Heart left ventricle (tissue), 16 donors: ENCODE measurements at regions not wholly inside any gene's neighbourhood (a gene's known extent, or its start where the extent isn't known, plus 50 kb on each side); places are given as distances from the start of the nearest gene placed in this dataset.

Experiments
- ATAC-seq, 4 donors: fragments of 200-7000 bp; cut with Tn5 transposase; one replicate each; pipeline ENCODE4 v1.9.1; 2020 to 2022; ENCODE audit warnings: moderate library complexity in 4 of 4, mild to moderate bottlenecking in 3 of 4, moderate number of reproducible peaks in 1 of 4
- DNase-seq, 5 donors: peaks; one replicate each; pipeline ENCODE4 v3.0.0-alpha.2; 2020
- H3K27ac ChIP-seq, 12 donors: fragments of 200-600 bp; sonication (generic) in 4 of 12; one replicate each; pipeline versions ENCODE4 v1.5.0 to v1.8.0; 2016 to 2022; ENCODE audit warnings: mild to moderate bottlenecking in 2 of 12
- H3K27me3 ChIP-seq, 9 donors: fragments of 200-600 bp; sonication (generic) in 2 of 9; one replicate each; pipeline versions ENCODE4 v1.5.1 to v1.8.0; 2016 to 2022; ENCODE audit warnings: mild to moderate bottlenecking in 3 of 9
- H3K36me3 ChIP-seq, 9 donors: fragments of 200-600 bp; sonication (generic) in 2 of 9; one replicate each; pipeline versions ENCODE4 v1.5.0 to v1.8.0; 2018 to 2022; ENCODE audit warnings: mild to moderate bottlenecking in 2 of 9
- H3K4me1 ChIP-seq, 12 donors: fragments of 200-600 bp; sonication (generic) in 4 of 12; one replicate each; pipeline versions ENCODE4 v1.5.0 to v1.8.0; 2016 to 2022; ENCODE audit warnings: mild to moderate bottlenecking in 3 of 12
- H3K4me3 ChIP-seq, 12 donors: fragments of 200-600 bp; sonication (generic) in 4 of 12; one replicate each; pipeline versions ENCODE4 v1.5.0 to v1.8.0; 2017 to 2022; ENCODE audit warnings: mild to moderate bottlenecking in 9 of 12, moderate library complexity in 4 of 12
- H3K9me3 ChIP-seq, 12 donors: fragments of 200-600 bp; sonication (generic) in 4 of 12; one replicate each; pipeline versions ENCODE4 v1.5.0 to v1.8.0; 2016 to 2022; ENCODE audit warnings: mild to moderate bottlenecking in 1 of 12
- POLR2A ChIP-seq, 2 donors: fragments of 450-650 bp; IDR thresholded peaks; one replicate each; pipeline ENCODE4 v1.6.1; 2017; ENCODE audit warnings: antibody characterized with exemption in 2 of 2, mild to moderate bottlenecking in 2 of 2, moderate library complexity in 2 of 2
- WGBS, 4 donors: extraction: QIAGEN DNeasy Blood & Tissue Kit in 2 of 4; methylation state at CpG; one replicate each; pipeline versions ENCODE4 v1.1.5 to v1.1.7; 2013 to 2018; 5-methylcytosine and 5-hydroxymethylcytosine counted together
- intact Hi-C, 10 donors: fragments of 100-400 bp; cut with DNase I; formaldehyde crosslinking; loops; one replicate each; pipeline versions ENCODE4 v1.11.1 to v1.14.2; 2022
- TF ChIP-seq, protein P1 (sequence below), 12 donors: fragments of 200-600 bp; sonication (generic) in 4 of 12; IDR thresholded peaks; one replicate each; pipeline versions ENCODE4 v1.5.0 to v1.8.0; 2018 to 2022; ENCODE audit warnings: antibody characterized with exemption in 12 of 12, mild to moderate bottlenecking in 5 of 12
- donor health status: ischemic (EF 13 %, LVEDD 7.1; RV severe dilation, severe dysfunction).
- donor health status: healthy with polysubstance abuse.
- donor health status: DM: no; HTN: yes; CAD: no.
- donor health status: DM: no; HTN: no; CAD: no.
- donor health status: ischemic (EF 25% LVEDD 6.9; RV normal size, moderate dysfunction).
- donor health status: ischemic (EF 25% LVEDD 5.7; RV mildly dilated, moderate dysfunction).
- donor health status: healthy.
- donor health status: DM: yes; HTN: yes; CAD: no.
- donor health status: ischemic (EF 35%, LVEDD 5.7; RV mildly dilated, moderate dysfunction).
- donor health status: nonischemic (EF 11% LVEDD 7.7; RV severe dilation, severe dysfunction).
- donor health status: DM: yes; HTN: yes; CAD: no.
- donor health status: PGD.
- donor health status: ischemic (EF 29% LVEDD 5.4; RV normal size, mild dysfunction).
- donor health status: nonischemic (EF 23%, LVEDD 6.1; RV moderate dilation, normal function).

DNA sequence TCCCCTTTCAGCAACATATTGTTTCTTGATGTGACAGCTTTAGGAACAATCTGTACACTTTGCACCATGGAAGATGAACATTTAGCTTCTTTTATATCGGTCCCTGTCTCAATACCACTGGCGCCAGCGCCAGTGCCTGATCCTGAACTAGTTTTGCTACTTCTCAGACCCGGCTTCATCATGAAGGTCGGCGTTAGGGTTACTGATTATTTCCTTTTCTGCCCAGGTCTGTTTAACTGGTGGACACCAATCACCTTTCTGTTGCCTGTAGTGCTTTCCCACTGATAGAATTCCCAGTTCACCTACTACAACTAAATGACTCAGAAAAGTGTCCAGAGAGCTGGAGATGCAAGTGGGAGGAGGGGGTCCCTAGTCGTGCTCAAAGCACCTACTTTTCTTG lies 99.5 kb downstream of the MYCN start:
- no peaks in the 10 kb centered on the region for H3K4me1 ChIP-seq
- intact Hi-C loops, result no loop called here
- no peak overlapping the region for H3K4me3 ChIP-seq
- ATAC-seq (no peak), DNase-seq (no peak)
- peaks cover 0 to 11% (median 0%) of the 10 kb centered on the region in 9 donors for H3K27me3 ChIP-seq
- H3K9me3 ChIP-seq, result no peaks in the 10 kb centered on the region
- no peaks in the 10 kb centered on the region for H3K36me3 ChIP-seq
- TF ChIP-seq, protein P1, sequence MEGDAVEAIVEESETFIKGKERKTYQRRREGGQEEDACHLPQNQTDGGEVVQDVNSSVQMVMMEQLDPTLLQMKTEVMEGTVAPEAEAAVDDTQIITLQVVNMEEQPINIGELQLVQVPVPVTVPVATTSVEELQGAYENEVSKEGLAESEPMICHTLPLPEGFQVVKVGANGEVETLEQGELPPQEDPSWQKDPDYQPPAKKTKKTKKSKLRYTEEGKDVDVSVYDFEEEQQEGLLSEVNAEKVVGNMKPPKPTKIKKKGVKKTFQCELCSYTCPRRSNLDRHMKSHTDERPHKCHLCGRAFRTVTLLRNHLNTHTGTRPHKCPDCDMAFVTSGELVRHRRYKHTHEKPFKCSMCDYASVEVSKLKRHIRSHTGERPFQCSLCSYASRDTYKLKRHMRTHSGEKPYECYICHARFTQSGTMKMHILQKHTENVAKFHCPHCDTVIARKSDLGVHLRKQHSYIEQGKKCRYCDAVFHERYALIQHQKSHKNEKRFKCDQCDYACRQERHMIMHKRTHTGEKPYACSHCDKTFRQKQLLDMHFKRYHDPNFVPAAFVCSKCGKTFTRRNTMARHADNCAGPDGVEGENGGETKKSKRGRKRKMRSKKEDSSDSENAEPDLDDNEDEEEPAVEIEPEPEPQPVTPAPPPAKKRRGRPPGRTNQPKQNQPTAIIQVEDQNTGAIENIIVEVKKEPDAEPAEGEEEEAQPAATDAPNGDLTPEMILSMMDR (IDR thresholded peaks at IDR 0.05), result no peak
- no peak for TF ChIP-seq POLR2A (IDR thresholded peaks at IDR 0.05)
- H3K27ac ChIP-seq, result no peak overlapping the region
- WGBS, 4 donors, result 81 to 90% (median 85%) methylated on average over 7 of the region's 7 CpGs

DNA sequence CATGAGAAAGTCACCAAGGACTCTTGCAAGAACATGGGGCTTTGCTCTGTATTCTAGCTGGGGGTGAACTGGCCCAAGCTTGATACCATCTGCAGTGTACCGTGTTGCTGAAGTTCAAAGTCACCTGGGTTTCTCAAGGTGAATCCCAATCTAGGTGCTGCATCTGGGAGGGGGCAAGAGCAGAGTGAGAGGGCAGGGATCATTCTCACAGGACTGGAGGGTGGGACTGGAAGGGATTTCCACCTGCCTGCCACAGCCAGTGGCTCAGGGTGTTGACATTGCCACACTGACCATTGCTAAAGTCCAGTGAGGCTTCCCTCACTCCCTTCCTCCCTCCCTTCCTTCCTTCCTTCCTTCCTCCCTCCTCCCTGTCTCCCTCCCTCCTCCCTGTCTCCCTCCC lies 98.7 kb downstream of the MYCN start:
- TF ChIP-seq POLR2A (IDR thresholded peaks at IDR 0.05), result no peak
- TF ChIP-seq, protein P1 (IDR thresholded peaks at IDR 0.05), result no peak
- ATAC-seq (no peak), DNase-seq (no peak)
- WGBS, 4 donors, result 72 to 78% (median 75%) methylated on average over 1 of the region's 1 CpG
- peaks cover 0 to 11% (median 0%) of the 10 kb centered on the region in 9 donors for H3K27me3 ChIP-seq
- no peaks in the 10 kb centered on the region for H3K4me1 ChIP-seq
- intact Hi-C loops, result no loop called here
- no peak overlapping the region for H3K27ac ChIP-seq
- H3K4me3 ChIP-seq, result no peak overlapping the region
- no peaks in the 10 kb centered on the region for H3K9me3 ChIP-seq
- H3K36me3 ChIP-seq, result no peaks in the 10 kb centered on the region

DNA sequence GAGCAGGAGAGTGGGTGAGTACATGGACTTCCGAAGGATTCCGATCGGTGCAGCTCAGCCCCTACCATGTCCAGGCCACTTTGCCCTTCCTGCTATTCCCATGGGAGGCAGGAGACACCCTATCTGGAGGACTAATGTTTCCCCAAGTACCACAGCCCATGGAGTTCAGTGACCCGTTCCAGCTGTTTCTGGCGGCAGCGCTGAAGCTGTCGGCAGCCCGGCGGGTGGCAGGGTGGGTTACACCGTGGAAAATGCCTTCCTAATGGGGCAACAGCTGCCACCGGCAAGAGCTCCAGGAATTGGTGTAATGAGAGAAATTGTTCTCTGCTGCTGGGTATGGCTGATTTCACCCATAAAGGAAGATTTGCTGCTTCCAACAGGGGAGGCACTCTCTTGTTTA lies 98.3 kb downstream of the MYCN start:
- Histone ChIP-seq H3K27ac (no peak overlapping the region), H3K4me3 (no peak overlapping the region), H3K27me3 (peaks cover 0 to 11% (median 0%) of the 10 kb centered on the region in 9 donors), H3K4me1 (no peaks in the 10 kb centered on the region), H3K9me3 (no peaks in the 10 kb centered on the region), H3K36me3 (no peaks in the 10 kb centered on the region)
- no peak for DNase-seq
- 71 to 94% (median 75%) methylated on average over 3 to 11 of the region's 11 CpGs for WGBS, 4 donors
- TF ChIP-seq, protein P1 (IDR thresholded peaks at IDR 0.05), result no peak
- no peak for TF ChIP-seq POLR2A (IDR thresholded peaks at IDR 0.05)
- intact Hi-C loops, result no loop called here
- no peak for ATAC-seq

DNA sequence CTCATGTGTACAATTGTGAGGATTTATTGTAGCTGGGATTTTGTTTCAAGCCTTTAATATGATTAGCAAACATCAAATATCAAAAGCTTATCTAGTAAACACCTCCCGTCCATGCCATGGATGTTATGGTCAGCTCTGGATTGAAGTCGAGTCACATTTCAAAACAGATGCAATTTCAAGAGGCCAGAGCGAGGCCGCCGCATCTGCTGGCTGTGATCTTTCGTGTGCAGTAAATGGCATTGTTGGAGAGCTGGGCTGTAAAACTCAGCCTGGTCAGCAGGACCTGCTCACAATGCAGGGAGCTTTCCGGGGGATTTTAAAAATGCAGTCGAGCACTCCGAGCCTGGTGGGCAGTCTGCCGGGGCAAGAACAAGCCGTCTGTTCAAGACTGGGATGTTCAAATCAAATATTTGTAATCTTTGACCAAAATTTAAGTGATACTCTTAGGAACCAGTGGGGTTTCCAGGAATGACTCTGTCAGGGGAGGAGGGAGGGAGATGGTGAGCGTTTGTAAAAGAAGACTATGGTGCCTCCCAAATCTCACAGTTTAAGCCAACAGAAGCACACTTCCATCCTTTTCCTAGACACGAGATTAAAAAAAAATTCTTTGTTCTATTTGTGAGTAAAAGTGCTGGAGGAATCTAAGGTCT lies 97.6 kb downstream of the MYCN start:
- intact Hi-C loops, result no loop called here
- 82 to 84% (median 83%) methylated on average over 13 of the region's 13 CpGs for WGBS, 4 donors
- Histone ChIP-seq H3K27ac (no peak overlapping the region), H3K36me3 (no peaks in the 10 kb centered on the region), H3K9me3 (no peaks in the 10 kb centered on the region), H3K27me3 (peaks cover 0 to 11% (median 0%) of the 10 kb centered on the region in 9 donors), H3K4me3 (no peak overlapping the region), H3K4me1 (no peaks in the 10 kb centered on the region)
- TF ChIP-seq, protein P1 (IDR thresholded peaks at IDR 0.05), result no peak
- TF ChIP-seq POLR2A (IDR thresholded peaks at IDR 0.05), result no peak
- ATAC-seq, result no peak
- DNase-seq, result no peak
